GM21717 (cell line): ENCODE measurements at regions not wholly inside any gene's neighbourhood (a gene's known extent, or its start where the extent isn't known, plus 50 kb on each side); places are given as distances from the start of the nearest gene placed in this dataset.

Source experiments
- ATAC-seq: cut with Tn5 transposase; IDR thresholded peaks from one replicate; pipeline ENCODE4 v1.9.1; 2021; ENCODE audit warnings: mild to moderate bottlenecking, moderate library complexity; ENCODE audit not compliant: unreplicated experiment

- peak; percentile 6 for ATAC-seq
These were observed 65.6 kb upstream of the POLG start for GRCh38 chr15:89400116-89400781.

GRCh38 chr15:89399238-89400115, 64.9 kb upstream of the POLG start:
- peak; percentile 47 for ATAC-seq

DNA sequence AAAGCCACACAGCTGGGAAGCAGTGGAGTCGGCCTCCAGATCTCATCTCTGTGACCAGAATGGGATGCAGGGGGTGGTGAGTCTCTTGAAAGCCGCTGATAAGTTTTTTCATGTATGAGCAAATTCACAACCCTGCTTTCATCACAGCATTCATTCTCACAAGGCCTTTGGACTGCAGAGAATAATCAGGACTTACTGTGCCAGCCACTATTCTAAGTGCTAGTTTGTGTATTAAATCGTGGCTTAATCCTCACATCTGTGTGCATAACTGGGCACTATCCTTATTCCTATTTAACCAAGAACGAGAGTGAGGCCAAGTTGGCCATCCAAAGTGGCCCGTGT, 64.2 kb upstream of the POLG start:
- no peak for ATAC-seq

DNA sequence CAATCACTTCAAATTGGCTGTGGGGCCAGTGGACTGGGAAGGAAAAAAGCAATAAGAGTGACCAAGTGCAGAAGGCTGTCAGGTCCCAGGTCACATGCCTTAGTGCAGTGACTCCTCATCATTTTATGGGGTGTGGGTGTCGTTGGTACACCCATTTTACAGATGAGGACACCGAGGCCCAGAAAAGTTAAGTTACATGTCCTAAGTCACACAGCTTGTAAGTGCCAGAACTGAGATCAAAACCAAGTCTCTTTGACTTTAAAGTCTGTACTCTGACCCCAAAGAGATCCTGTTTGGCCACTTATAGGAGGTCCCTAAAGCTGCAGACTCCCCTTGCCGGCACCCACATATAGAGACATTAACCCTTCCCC, 63.0 kb upstream of the POLG start:
- no peak for ATAC-seq

- no peak for ATAC-seq
These were observed 62.4 kb upstream of the POLG start for GRCh38 chr15:89396723-89397652.

DNA sequence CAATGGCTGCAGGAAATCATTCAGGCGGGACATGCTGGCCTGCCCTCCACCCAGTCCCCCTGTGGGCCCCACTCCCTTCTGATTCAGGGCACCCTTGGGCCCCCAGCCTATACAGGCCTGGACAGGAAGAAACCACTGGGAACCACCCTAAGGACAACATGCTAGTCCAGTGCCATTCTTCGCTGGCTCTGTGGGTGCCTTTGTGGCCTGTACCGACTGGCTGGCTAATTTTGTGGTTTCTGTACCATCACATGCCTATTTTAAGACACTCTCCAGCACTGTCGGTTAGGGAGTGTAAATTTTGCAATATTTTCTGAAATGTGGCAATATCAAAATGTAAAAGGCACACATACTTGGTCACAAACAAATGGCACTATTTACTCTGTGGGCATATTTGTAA, 61.4 kb upstream of the POLG start:
- no peak for ATAC-seq

GRCh38 chr15:89395461-89395871, 60.8 kb upstream of the POLG start:
- ATAC-seq = no peak

GRCh38 chr15:89395031-89395430, 60.4 kb upstream of the POLG start:
- ATAC-seq = no peak

- ATAC-seq = no peak
These were observed 58.4 kb upstream of the POLG start for GRCh38 chr15:89393056-89393455.

DNA sequence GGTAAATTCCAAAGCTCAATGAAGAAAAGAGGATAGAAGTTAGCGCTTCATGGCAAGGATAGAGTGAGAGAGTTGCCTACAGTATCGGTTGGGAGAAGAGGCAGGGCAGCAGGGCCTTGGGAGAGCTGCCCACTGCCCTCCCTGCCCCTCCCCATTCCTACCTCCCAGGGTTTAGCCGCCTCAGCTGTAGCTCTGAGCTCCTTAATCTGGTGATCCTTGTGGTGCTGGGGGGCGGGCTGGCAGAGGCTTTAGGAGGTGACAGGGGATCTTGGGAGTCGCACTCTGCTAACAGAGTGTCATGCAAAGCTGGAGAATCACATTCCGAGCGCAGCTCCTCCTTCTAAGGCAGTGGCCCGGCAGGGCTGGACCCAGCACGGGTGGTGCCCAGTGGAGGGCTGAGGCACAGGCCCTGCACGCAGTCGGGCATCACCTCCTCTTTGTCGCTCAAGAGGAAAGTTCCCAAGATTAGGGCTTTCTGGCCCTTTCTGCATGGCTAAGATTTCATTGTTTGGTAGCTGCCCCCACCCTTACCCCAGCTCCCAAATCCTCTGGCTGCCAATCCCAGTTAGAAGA, 57.1 kb upstream of the POLG start:
- ATAC-seq = no peak

GRCh38 chr15:89389841-89390603, 55.4 kb upstream of the POLG start:
- no peak for ATAC-seq

- ATAC-seq = no peak
These were observed 52.7 kb upstream of the POLG start for GRCh38 chr15:89387140-89387903.

DNA sequence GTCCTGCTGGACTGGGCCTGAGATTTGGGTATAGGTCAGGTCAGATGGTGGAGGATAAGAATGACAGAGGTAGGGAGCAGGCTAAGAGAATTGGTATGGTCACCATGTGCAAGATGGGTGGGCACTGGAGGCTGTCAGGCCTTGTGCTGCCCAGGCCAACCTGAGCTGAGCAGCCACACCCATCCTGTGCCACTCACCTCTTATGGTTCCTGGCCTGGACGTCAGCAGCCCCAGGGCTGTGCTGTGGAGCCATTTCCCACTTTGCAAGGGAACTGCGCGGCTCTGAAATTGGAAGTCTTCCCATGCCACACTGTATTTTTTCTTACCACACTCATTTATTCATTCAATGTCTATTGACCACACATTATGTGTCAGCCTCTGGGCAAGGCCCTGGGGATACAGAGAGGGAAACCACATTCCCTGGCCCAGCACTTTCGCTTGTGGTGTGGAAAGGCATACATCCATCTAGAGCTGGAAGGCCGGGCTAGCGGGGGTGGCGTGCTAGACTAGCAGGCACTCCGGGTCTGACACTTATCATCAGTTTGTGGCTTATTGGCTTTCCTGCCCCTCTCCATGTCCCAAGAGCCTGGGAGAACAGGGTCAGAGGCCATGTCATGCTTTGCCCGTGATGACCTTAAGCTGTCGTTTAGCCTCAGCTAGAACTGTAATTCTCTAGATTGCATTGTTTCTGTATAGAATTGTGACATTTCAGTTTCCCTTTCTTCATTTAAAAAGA, 51.1 kb upstream of the POLG start:
- no peak for ATAC-seq
